Activated CD4-positive, alpha-beta T cell treated with anti-CD3 and anti-CD28 coated beads, Interleukin-2, amount 50 U/mL, for 24 hours (primary cell): ENCODE measurements at regions not wholly inside any gene's neighbourhood (a gene's known extent, or its start where the extent isn't known, plus 50 kb on each side); places are given as distances from the start of the nearest gene placed in this dataset.
"Not testable (repeated sequence)": the region's sequence is repeated elsewhere in the genome, so short reads cannot be mapped to it uniquely, and the experiment has no call there.

ENCODE experiments used
- DNase-seq, 2 donors: peaks; one replicate each; pipeline ENCODE4 v3.0.0-alpha.2; 2020; ENCODE audit warnings: low read depth in 1 of 2, low spot score in 1 of 2

- no peak for DNase-seq
These were observed 151.7 kb downstream of the THBS2 start for GRCh38 chr6:169101981-169102380.

DNA sequence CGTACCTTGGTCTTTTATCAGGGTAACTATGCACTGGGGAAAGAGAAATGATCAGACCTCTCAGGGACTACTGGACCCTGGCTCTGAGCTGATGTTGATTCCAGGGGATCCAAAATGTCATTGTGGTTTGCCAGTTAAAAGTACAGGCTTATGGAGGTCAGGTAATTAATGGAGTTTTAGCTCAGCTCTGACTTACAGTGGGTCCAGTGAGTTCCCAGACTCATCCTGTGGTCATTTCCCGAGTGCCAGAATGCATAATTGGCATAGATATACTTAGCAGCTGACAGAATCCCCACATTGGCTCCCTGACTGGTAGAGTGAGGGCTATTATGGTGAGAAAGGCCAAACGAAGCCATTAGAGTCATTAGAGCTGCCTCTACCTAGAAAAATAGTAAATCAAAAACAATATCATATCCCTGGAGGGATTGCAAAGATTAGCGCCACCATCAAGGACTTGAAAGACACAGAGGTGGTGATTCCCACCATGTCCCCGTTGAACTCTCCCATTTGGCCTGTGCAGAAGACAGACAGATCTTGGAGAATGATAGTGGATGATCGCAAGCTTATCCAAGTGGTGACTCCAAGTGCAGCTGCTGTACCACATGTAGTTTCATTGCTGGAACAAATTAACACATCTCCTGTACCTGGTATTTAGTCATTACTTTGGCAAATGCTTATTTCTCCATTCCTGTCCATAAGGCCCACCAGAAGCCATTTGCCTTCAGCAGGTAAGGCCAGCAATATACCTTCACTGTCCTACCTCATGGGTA lies 152.4 kb downstream of the THBS2 start:
- DNase-seq, result no peak

GRCh38 chr6:169099411-169100202 lies 154.0 kb downstream of the THBS2 start:
- DNase-seq, result no peak

DNA sequence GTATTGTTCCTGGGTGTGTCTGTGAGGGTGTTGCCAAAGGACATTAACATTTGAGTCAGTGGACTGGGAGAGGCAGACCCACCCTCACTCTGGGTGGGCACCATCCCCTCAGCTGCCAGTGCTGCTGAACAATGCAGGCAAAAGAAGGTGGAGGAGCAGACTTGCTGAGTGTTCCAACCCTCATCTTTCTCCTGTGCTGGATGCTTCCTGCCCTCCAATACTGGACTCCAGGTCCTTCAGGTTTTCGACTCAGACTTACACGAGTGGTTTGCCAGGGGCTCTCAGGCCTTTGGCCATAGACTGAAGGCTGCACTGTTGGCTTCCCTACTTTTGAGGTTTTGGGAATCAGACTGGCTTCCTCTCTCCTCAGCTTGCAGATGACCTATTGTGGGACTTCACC lies 155.0 kb downstream of the THBS2 start:
- DNase-seq, result not testable (repeated sequence)

GRCh38 chr6:169098116-169098515 lies 155.5 kb downstream of the THBS2 start:
- DNase-seq, result no peak

- no peak for DNase-seq
These were observed 156.2 kb downstream of the THBS2 start for GRCh38 chr6:169097381-169097959.

GRCh38 chr6:169096388-169096787 lies 157.3 kb downstream of the THBS2 start:
- DNase-seq, result no peak

- DNase-seq, result no peak
These were observed 158.5 kb downstream of the THBS2 start for GRCh38 chr6:169095153-169095552.

- no peak for DNase-seq
These were observed 159.1 kb downstream of the THBS2 start for GRCh38 chr6:169094552-169094950.

DNA sequence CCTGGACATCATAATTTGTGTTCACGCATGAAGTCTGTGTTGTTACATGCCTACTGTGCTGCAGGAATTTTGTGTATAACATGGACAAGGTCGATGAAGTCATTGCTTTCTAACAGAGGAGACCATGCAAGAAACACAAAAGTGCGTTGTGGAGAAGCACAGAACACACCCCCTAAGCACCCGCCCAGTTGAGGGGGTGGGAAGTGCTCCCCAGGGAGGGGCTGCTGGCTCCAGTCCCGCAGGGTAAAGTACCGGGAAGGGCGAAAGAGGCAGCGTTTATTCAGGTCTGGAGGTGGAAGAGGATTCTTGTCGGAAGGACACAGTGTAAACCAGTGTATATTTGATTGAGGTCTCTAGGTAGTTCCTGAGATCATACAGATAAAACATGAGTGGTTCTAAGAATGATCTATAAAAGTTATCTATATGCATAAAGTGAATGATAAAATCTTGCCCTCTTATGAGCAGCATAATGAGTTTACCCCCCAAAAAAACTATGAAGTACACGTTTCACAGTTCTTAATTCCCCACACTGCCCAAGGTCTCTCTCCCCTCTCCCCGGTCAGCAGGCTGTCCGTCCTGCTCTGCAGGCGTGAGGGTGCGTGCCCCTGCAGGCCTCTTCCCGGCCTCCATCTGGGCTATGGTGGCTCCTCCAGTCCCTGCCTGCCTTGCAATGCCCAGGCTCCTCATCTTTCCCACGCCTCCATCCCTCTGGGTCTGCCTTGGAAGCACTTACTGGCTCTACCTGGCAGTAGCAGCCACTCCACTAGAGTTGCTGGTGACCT lies 159.7 kb downstream of the THBS2 start:
- no peak for DNase-seq

DNA sequence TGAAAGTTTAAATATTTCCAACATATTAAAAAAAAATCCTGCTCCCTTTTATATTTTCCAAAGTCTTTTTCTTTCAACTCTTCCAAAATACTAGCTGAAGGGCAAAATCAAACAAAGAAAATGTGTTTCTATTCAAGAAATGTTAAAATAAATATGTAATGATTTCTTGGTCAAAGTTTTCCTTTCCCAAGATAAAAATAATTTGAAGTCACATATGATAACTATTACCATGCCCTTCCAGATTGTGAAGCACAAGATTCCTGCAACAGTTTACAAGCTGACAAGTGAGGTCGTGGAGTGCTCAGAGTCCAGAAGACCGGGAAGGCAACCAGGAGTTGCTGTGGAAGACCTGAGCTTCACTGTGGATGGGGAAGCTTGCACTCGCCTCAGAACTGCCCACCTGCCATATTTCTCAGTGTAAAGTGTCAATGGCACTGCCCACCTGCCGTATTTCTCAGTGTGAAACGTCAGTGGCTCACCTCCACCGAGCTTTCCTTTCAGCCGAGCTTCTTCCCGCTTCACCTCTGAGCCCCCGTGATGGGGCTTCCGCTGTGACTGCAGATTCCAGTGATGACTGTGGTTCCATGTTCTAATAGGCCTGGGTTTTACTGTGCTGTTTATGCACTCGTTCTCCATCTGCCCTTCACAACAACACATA lies 160.5 kb downstream of the THBS2 start:
- DNase-seq, result no peak

DNA sequence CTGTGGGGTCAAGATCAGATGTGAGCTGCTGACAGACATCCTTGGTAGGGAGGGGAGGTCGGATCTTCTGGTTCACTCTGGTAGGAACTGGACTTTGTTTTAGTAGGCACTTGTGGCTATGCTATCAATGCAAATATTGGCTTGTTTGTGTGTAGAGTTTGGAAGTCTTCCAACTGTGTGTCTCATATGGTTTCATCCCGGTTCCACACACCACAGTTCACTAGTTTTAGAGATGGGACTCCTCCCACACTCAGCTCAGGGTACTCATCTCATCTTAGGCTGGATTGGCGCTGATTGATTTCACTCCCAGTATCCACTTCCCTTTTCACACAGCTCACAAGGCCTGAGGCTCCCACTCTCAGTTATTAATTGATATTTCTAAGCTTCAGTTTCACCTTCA lies 161.3 kb downstream of the THBS2 start:
- no peak for DNase-seq

- DNase-seq, result not testable (repeated sequence)
These were observed 163.0 kb downstream of the THBS2 start for GRCh38 chr6:169090514-169091127.

GRCh38 chr6:169088762-169089161 lies 164.9 kb downstream of the THBS2 start:
- no peak for DNase-seq

GRCh38 chr6:169087443-169088041 lies 166.1 kb downstream of the THBS2 start:
- DNase-seq, result no peak

- not testable (repeated sequence) for DNase-seq
These were observed 167.0 kb downstream of the THBS2 start for GRCh38 chr6:169086616-169087015.

GRCh38 chr6:169086020-169086419 lies 167.6 kb downstream of the THBS2 start:
- no peak for DNase-seq

GRCh38 chr6:169085466-169085865 lies 168.2 kb downstream of the THBS2 start:
- DNase-seq, result no peak

- DNase-seq, result not testable (repeated sequence)
These were observed 169.1 kb downstream of the THBS2 start for GRCh38 chr6:169084557-169084956.

GRCh38 chr6:169084067-169084466 lies 169.6 kb downstream of the THBS2 start:
- DNase-seq, result no peak
